HG03521 (cell line): ENCODE measurements at regions not wholly inside any gene's neighbourhood (a gene's known extent, or its start where the extent isn't known, plus 50 kb on each side); places are given as distances from the start of the nearest gene placed in this dataset.
"Not testable (repeated sequence)": the region's sequence is repeated elsewhere in the genome, so short reads cannot be mapped to it uniquely, and the experiment has no call there.

Experiments used
- ATAC-seq: cut with Tn5 transposase; IDR thresholded peaks from one replicate; pipeline ENCODE4 v1.9.1; 2021; ENCODE audit warnings: mild to moderate bottlenecking, moderate library complexity; ENCODE audit not compliant: unreplicated experiment

GRCh38 chr13:42373048-42373812 lies 101.3 kb downstream of the AKAP11 start:
- ATAC-seq, result no peak

DNA sequence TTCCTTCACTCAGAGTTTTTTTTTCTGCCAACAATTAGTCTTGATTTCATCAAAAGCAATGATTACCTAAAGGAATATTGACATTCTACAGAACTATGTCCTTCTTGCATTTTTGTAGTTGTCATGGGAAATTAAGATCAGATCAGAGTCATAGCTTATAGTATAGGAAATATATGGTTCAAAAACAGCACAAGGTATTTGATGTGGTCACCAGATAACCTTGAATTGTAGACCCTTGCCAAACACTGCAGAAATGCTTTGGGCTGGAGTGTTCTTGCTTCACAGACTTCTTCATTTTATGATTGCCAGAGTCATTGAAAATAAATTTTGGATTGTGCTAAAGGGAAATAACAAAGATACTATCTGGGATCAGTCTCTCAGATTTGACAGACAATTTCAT lies 103.7 kb downstream of the AKAP11 start:
- ATAC-seq, result no peak

DNA sequence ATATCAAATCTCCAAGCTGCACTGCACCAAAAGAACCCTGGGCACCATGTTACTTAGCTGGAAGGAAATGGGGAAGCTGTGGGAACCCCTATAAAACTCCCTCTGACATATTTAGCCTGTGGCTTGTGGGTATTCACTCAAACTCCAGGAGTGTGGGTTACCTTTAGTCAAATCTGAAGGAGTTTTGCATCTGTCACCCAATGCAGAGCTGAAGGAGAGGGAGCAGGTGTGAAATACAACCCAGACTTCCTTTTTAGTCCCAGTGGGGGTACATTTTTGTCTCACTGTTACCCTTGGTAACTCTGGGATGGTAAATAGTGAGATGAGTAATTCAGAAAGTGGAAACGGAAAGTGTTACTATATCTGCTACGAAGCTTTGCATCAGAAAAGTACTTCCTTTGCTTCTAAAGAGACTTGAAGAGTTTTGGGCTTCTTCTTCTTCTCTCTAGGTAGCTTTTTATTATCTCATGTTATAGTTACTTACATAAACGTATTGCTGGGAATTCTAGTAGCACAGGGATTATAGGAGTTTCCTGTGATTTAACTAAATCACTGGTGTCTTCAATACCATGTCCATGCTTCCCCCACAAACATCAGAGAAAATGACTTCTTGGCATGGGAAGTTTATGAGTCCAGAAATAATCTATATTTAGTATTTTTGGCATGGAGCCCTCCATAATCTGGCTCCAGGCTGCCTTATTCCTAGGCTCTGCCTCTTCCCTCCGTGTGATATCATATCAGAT lies 105.9 kb downstream of the AKAP11 start:
- ATAC-seq, result peak; percentile 81

DNA sequence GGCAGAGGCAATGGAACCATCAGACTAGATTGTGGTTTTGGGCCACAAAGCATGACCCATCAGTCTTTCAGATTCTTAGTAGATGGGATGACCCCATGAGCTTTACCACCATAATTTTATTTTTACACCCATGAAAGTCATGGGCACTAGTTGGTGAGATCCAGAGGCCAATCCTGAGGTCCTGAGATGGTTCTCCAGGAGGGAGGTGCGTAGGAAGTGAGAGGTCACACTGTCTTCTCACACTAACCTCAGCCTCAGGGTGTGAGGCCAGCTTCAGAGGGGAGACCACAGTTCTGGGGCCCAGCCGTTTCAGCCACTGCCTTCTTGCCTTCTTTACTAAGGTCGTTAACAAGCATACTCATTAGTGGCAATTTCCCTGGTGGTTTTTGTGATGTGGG lies 106.4 kb downstream of the AKAP11 start:
- ATAC-seq, result no peak

DNA sequence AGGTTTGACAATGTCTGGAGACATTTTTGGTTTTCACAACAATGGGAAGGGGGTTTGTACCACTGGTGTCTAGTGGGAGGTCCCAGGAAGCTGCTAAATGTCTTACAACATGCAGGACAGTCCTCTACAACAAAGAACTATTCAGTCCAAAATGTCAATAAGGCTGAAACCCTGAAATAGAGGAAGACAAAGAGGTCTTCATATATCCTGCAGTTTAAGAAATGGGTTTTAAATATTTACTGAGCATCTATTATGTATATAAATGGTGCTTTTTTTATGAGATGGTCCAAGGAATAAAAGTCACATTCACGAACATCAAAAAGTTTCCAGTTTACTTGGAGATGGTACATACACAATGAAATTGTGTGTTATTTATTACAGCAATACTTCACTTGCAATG lies 107.3 kb downstream of the AKAP11 start:
- no peak for ATAC-seq

DNA sequence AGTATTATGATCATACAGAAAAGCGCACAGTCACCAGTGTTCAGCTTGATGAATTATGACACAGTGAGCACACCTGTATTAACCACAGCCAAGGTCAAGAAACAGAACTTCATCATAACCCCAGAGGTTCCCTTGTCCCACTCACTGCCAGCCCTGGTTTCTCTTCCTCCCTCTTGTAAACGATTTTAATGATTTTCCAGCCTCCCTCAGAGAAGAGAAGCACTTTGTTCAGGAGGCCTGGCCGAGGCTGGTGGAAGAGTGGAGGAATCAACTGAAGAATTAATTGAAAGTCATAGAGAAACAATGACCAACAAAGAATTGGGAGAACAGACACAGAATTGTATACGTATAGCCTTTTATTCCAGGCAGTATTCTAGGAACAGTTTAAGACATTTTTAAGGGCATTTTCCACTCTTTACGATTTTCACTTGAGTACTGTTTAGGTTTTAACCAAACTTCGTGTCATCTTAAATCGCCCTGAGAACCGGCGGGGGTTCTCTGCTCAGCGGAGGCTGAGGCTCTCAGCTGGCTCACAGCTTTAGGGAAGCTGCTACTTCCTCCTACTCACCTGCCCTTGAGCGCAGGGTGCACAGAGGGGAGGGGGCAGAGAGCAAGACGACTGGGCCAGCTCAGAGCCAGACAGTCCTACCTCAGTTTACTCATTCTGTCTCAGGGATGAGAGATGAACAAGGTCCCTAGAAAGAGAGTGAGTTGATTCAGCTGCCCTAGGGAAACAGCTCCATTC lies 108.6 kb downstream of the AKAP11 start:
- ATAC-seq, result peak; percentile 48

GRCh38 chr13:42381165-42381425 lies 109.1 kb downstream of the AKAP11 start:
- no peak for ATAC-seq

DNA sequence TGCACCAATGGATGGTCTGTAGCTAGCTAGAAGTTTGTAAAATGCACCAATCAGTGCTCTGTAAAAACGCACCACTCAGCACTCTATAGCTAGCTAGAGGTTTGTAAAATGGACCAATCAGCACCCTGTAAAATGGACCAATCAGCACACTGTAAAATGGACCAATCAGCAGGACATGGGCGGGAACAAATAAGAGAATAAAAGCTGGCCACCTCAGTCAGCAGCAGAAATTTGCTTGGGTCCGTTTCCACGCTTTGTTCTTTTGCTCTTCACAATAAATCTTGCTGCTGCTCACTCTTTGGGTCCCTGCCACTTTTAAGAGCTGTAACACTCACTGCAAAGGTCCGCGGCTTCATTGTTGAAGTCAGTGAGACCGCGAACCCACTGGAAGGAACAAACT lies 109.5 kb downstream of the AKAP11 start:
- not testable (repeated sequence) for ATAC-seq

DNA sequence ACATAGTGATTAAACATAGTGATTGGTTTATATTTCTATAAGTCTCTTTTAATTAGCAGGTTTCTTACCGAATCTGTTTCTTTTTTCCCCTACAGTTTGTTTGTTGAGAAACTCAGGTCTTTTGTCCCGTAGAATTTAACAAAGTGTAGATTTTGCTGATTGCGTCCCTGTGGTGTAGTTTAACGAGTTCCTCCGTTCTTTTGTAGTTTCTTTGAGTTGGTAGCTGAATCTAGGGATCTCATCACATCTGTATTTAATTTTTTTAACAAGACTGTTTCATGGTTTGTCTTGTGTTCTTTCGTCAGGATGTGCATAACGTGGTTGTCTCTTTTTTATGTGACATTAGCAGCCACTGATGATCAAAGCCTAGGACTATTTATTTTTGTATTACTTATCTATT lies 111.1 kb downstream of the AKAP11 start:
- ATAC-seq, result no peak

GRCh38 chr13:42384265-42384664 lies 112.3 kb downstream of the AKAP11 start:
- ATAC-seq, result no peak

DNA sequence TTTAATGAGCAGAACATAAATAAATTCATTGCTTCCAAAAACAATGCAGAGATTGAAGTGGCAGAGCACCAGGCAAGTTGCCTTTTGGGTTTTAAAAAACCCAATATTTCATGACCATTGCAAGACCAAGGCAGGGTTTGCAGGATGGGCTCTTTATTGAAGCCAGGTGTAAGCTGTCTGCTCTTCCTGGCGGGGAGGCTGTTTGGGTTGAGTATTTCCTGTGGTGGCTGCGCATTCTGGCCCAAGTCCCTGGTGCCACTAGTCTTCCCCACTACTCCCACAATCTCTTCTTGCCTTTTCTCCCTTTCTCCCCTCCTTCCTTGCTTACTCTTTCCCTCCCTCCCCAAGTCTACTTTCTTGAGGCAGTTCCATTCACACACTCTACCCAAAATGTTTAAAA lies 116.4 kb downstream of the AKAP11 start:
- ATAC-seq, result no peak

DNA sequence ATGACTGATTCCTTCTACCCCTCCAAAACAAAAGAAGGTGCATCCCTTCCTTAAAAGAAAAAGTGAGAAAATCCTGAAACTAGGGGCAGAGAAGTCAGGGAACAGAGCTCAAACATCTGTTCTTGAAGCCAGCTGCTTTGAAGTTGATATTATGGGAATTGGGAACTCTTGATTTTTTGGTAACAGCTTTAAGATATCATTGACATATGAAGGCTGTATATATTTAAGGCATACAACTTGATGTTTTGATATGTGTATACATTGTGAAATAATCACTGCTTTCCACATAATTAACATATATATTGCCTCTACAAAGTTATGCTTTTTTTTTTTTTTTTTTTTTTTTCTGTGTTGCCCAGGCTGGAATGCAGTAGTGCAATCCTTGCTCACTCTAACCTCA lies 117.1 kb downstream of the AKAP11 start:
- ATAC-seq, result no peak

- no peak for ATAC-seq
Measured at GRCh38 chr13:42392180-42392579, 120.2 kb downstream of the AKAP11 start.

- ATAC-seq, result no peak
Measured at GRCh38 chr13:42392716-42393572, 121.0 kb downstream of the AKAP11 start.

DNA sequence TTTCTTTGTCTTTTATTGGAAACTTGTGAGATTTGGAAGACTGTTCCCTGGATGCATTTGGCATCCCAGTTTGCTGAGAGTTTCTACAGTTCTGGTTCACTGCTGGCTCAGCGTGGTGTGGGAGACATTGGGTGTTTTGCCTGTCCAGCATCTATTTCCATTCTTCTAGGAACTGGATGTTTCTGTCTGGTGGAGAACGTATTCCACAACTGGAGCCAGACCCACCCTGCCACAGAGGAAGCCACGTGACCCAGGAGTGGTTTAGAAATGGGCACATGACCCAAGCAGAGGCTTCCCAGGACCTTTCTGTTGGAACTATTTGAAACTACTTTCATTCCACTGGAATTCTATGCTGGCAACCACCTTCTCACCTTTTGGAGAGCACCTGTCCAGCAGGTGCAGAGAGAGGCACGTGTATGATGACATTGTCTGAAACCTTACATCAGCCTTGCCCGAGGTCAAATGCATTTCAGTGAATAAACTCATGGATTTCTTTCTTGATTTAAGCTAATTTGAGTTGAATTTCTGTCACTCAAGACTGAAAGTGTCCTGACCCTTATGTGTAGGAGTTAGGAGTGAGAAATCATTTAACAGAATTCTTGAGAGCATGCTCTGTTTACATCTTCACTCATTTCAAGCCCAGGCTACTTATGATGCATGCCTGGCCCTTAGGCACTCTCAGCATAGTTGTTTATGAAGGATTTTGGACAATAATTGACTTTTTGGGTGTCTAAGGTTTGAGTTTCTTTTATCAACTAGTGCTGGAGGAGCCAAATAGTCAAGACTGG lies 121.8 kb downstream of the AKAP11 start:
- ATAC-seq, result no peak

DNA sequence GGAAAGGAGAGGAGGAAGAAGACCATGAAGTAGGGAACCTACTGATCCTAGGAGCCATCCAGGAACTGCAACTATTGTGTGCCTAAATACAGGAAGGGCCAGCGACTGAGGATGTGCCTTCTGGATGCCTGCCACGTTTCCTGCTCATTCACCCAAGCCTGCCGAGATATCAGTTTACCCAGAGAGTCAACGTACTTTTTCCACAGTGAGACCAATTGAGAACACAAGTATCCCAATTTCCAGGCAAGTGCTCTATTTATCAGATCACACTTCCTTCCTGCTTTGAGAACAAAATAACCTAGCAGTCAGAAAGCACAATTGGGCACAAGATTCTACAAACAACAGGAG lies 122.4 kb downstream of the AKAP11 start:
- ATAC-seq, result no peak

- ATAC-seq, result no peak
Measured at GRCh38 chr13:42394711-42395085, 122.7 kb downstream of the AKAP11 start.

DNA sequence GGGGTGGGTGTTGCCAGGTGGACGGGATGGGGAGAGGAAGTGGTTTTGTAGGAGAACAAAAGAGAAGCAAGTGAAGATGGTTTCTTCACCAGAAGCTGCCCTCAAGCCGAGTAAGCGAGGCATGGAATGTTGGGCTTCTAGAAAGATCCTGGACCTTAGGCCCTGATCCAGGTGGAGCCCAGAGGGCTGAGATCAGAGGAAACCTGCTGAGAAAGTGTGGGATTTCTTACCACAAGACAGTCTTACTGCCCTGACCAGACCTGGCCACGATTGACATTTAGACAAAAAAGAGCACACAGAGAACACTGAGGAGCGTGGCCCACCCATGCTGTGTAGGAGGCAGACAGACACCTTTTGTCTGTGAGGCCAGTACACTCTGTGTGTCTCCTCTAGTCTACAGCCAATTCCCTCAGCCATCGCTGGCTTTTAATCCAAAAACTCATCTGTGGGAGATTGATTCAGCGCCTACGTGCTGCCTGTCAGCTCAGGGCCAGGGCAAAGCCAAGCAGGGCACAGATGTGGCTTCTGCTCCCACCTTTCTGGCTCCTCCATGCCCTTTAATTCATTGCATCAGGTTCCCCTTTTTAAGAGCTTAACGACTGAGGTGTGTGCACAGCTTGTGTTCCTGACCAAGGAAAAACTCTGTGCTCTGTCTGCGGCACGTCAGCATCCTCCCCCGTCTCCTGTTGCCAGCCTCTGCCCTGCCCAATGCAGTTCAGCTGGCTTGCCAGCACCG lies 123.3 kb downstream of the AKAP11 start:
- ATAC-seq, result no peak

- ATAC-seq, result no peak
Measured at GRCh38 chr13:42396501-42396900, 124.5 kb downstream of the AKAP11 start.
